CD4-positive, CD25-positive, alpha-beta regulatory T cell (primary cell): ENCODE measurements at regions not wholly inside any gene's neighbourhood (a gene's known extent, or its start where the extent isn't known, plus 50 kb on each side); places are given as distances from the start of the nearest gene placed in this dataset.

Experiments used
- ATAC-seq, 2 donors: fragments of 150-1000 bp; cut with Tn5 transposase; one replicate each; pipeline ENCODE4 v1.10.0; 2021; ENCODE audit warnings: low read depth in 2 of 2, moderate number of reproducible peaks in 2 of 2, moderate library complexity in 1 of 2
- DNase-seq, 3 donors: peaks; one replicate each; pipeline versions ENCODE4 v3.0.0 to v3.0.0-alpha.2; 2012 to 2022; ENCODE audit warnings: mixed read lengths in 1 of 3
- H3K27ac ChIP-seq: one replicate; pipeline ENCODE4 v1.7.0; 2013; ENCODE audit warnings: mild to moderate bottlenecking, low read length; ENCODE audit not compliant: insufficient read depth, poor library complexity, severe bottlenecking
- H3K27me3 ChIP-seq: one replicate; pipeline ENCODE4 v1.7.0; 2013; ENCODE audit warnings: low read length; ENCODE audit not compliant: control insufficient read depth, insufficient read depth
- H3K36me3 ChIP-seq: one replicate; pipeline ENCODE4 v1.7.0; 2013; ENCODE audit warnings: mild to moderate bottlenecking, low read length, moderate library complexity; ENCODE audit not compliant: control insufficient read depth, insufficient read depth
- H3K4me1 ChIP-seq: 2 replicates; pipeline ENCODE4 v1.7.0; 2013; ENCODE audit warnings: mild to moderate bottlenecking, low read length; ENCODE audit not compliant: insufficient read depth, control insufficient read depth, poor library complexity, severe bottlenecking
- H3K4me3 ChIP-seq: one replicate; pipeline ENCODE4 v1.7.0; 2013; ENCODE audit warnings: low read depth, mild to moderate bottlenecking, low read length, moderate library complexity
- H3K9me3 ChIP-seq, 2 experiments: 1 replicate in 1 of 2; 2 replicates in 1 of 2; pipeline ENCODE4 v1.7.0; 2013; ENCODE audit warnings: low read length in 2 of 2, mild to moderate bottlenecking in 1 of 2, moderate library complexity in 1 of 2; ENCODE audit not compliant: control insufficient read depth in 2 of 2
- H3K27ac Mint-ChIP-seq, 3 donors: one replicate each; pipeline ENCODE4 v1.8.0; 2020 to 2022; ENCODE audit warnings: mild to moderate bottlenecking in 3 of 3, mixed read lengths in 3 of 3, moderate library complexity in 2 of 3
- H3K27me3 Mint-ChIP-seq: one replicate; pipeline ENCODE4 v1.8.0; 2022; ENCODE audit warnings: mild to moderate bottlenecking, mixed read lengths
- H3K36me3 Mint-ChIP-seq: one replicate; pipeline ENCODE4 v1.8.0; 2020; ENCODE audit warnings: mixed read lengths
- H3K4me1 Mint-ChIP-seq, 4 donors: one replicate each; pipeline ENCODE4 v1.8.0; 2020 to 2022; ENCODE audit warnings: mixed read lengths in 4 of 4, mild to moderate bottlenecking in 1 of 4
- H3K4me3 Mint-ChIP-seq, 4 donors: one replicate each; pipeline ENCODE4 v1.8.0; 2020 to 2022; ENCODE audit warnings: mild to moderate bottlenecking in 4 of 4, mixed read lengths in 4 of 4, moderate library complexity in 3 of 4
- H3K9me3 Mint-ChIP-seq, 7 donors: one replicate each; pipeline ENCODE4 v1.8.0; 2020 to 2022; ENCODE audit warnings: mixed read lengths in 7 of 7, mild to moderate bottlenecking in 3 of 7, moderate library complexity in 2 of 7

- Mint-ChIP-seq H3K27me3 (no peaks in the 10 kb centered on the region), H3K27ac (peak overlapping the region in 1 of 3 donors; percentile 24)
Measured at GRCh38 chr1:5161372-5161771, 507.0 kb downstream of the AJAP1 start.

GRCh38 chr1:5157175-5157574 lies 502.8 kb downstream of the AJAP1 start:
- ATAC-seq (no peak), DNase-seq (no peak)
- H3K4me3 Mint-ChIP-seq, result no peak overlapping the region
- no peak overlapping the region for H3K27ac ChIP-seq
- peaks cover 0 to 5% (median 0%) of the 10 kb centered on the region in 4 donors for H3K4me1 Mint-ChIP-seq
- no peak overlapping the region for H3K27ac Mint-ChIP-seq
- H3K4me1 ChIP-seq, result no peaks in the 10 kb centered on the region
- H3K27me3 Mint-ChIP-seq, result no peaks in the 10 kb centered on the region
- H3K36me3 Mint-ChIP-seq, result no peaks in the 10 kb centered on the region
- H3K27me3 ChIP-seq, result no peaks in the 10 kb centered on the region
- H3K9me3 Mint-ChIP-seq, result peaks cover 0 to 3% (median 0%) of the 10 kb centered on the region in 7 donors
- H3K9me3 ChIP-seq, result no peaks in the 10 kb centered on the region
- no peak overlapping the region for H3K4me3 ChIP-seq
- H3K36me3 ChIP-seq, result no peaks in the 10 kb centered on the region

More at GRCh38 chr1:5161372-5161771, 507.0 kb downstream of the AJAP1 start:
- H3K36me3 ChIP-seq, result no peaks in the 10 kb centered on the region
- H3K4me3 ChIP-seq, result no peak overlapping the region
- H3K4me1 ChIP-seq, result no peaks in the 10 kb centered on the region
- no peak for DNase-seq
- H3K27me3 ChIP-seq, result no peaks in the 10 kb centered on the region
- H3K27ac ChIP-seq, result no peak overlapping the region
- no peaks in the 10 kb centered on the region for H3K9me3 ChIP-seq
- Mint-ChIP-seq H3K9me3 (peaks cover 0 to 4% (median 0%) of the 10 kb centered on the region in 7 donors), H3K4me1 (peaks cover 0 to 5% (median under 1%) of the 10 kb centered on the region in 4 donors), H3K4me3 (no peak overlapping the region), H3K36me3 (no peaks in the 10 kb centered on the region)
- ATAC-seq, result no peak

- no peak overlapping the region for H3K4me3 ChIP-seq
- DNase-seq (no peak), ATAC-seq (no peak)
- peak overlapping the region in 1 of 3 donors; percentile 20 for H3K27ac Mint-ChIP-seq
- no peaks in the 10 kb centered on the region for H3K36me3 Mint-ChIP-seq
- H3K4me3 Mint-ChIP-seq, result no peak overlapping the region
- H3K9me3 ChIP-seq, result no peaks in the 10 kb centered on the region
- peaks cover 0 to 5% (median 0%) of the 10 kb centered on the region in 4 donors for H3K4me1 Mint-ChIP-seq
- no peaks in the 10 kb centered on the region for H3K27me3 Mint-ChIP-seq
- no peaks in the 10 kb centered on the region for H3K36me3 ChIP-seq
- H3K27ac ChIP-seq, result no peak overlapping the region
- no peaks in the 10 kb centered on the region for H3K27me3 ChIP-seq
- H3K9me3 Mint-ChIP-seq, result peaks cover 0 to 3% (median 0%) of the 10 kb centered on the region in 7 donors
- no peaks in the 10 kb centered on the region for H3K4me1 ChIP-seq
Measured at GRCh38 chr1:5156416-5157120, 502.2 kb downstream of the AJAP1 start.

- Mint-ChIP-seq H3K4me3 (no peak overlapping the region), H3K36me3 (no peaks in the 10 kb centered on the region), H3K27ac (no peak overlapping the region), H3K4me1 (no peaks in the 10 kb centered on the region), H3K9me3 (peaks cover 0 to 2% (median 0%) of the 10 kb centered on the region in 7 donors), H3K27me3 (no peaks in the 10 kb centered on the region)
- H3K36me3 ChIP-seq, result no peaks in the 10 kb centered on the region
- H3K4me3 ChIP-seq, result no peak overlapping the region
- no peak overlapping the region for H3K27ac ChIP-seq
- H3K9me3 ChIP-seq, result no peaks in the 10 kb centered on the region
- no peak for DNase-seq
- H3K4me1 ChIP-seq, result no peaks in the 10 kb centered on the region
- ATAC-seq, result no peak
- H3K27me3 ChIP-seq, result no peaks in the 10 kb centered on the region
Measured at GRCh38 chr1:5151511-5151910, 497.1 kb downstream of the AJAP1 start.

GRCh38 chr1:5150191-5150590 lies 495.8 kb downstream of the AJAP1 start:
- Histone ChIP-seq H3K36me3 (no peaks in the 10 kb centered on the region), H3K4me3 (no peak overlapping the region), H3K27me3 (no peaks in the 10 kb centered on the region), H3K4me1 (no peaks in the 10 kb centered on the region), H3K9me3 (no peaks in the 10 kb centered on the region), H3K27ac (no peak overlapping the region)
- no peak for DNase-seq
- peaks cover 0 to 2% (median 0%) of the 10 kb centered on the region in 7 donors for H3K9me3 Mint-ChIP-seq
- H3K36me3 Mint-ChIP-seq, result no peaks in the 10 kb centered on the region
- H3K27me3 Mint-ChIP-seq, result no peaks in the 10 kb centered on the region
- H3K4me3 Mint-ChIP-seq, result no peak overlapping the region
- ATAC-seq, result no peak
- no peaks in the 10 kb centered on the region for H3K4me1 Mint-ChIP-seq
- no peak overlapping the region for H3K27ac Mint-ChIP-seq

- Mint-ChIP-seq H3K27me3 (no peaks in the 10 kb centered on the region), H3K9me3 (peaks cover 0 to 3% (median 0%) of the 10 kb centered on the region in 7 donors), H3K4me3 (no peak overlapping the region), H3K4me1 (no peaks in the 10 kb centered on the region), H3K36me3 (no peaks in the 10 kb centered on the region), H3K27ac (no peak overlapping the region)
- no peaks in the 10 kb centered on the region for H3K4me1 ChIP-seq
- H3K27ac ChIP-seq, result no peak overlapping the region
- no peak overlapping the region for H3K4me3 ChIP-seq
- no peak for DNase-seq
- H3K9me3 ChIP-seq, result no peaks in the 10 kb centered on the region
- H3K27me3 ChIP-seq, result no peaks in the 10 kb centered on the region
- no peaks in the 10 kb centered on the region for H3K36me3 ChIP-seq
- ATAC-seq, result no peak
Measured at GRCh38 chr1:5147806-5148205, 493.4 kb downstream of the AJAP1 start.

GRCh38 chr1:5142389-5142788 lies 488.0 kb downstream of the AJAP1 start:
- H3K9me3 ChIP-seq, result no peaks in the 10 kb centered on the region
- no peak overlapping the region for H3K27ac ChIP-seq
- H3K4me3 ChIP-seq, result no peak overlapping the region
- Mint-ChIP-seq H3K9me3 (peaks cover 0 to 3% (median 0%) of the 10 kb centered on the region in 7 donors), H3K27ac (no peak overlapping the region), H3K4me3 (no peak overlapping the region), H3K4me1 (no peaks in the 10 kb centered on the region), H3K27me3 (no peaks in the 10 kb centered on the region), H3K36me3 (no peaks in the 10 kb centered on the region)
- no peak for ATAC-seq
- H3K36me3 ChIP-seq, result no peaks in the 10 kb centered on the region
- H3K4me1 ChIP-seq, result no peaks in the 10 kb centered on the region
- no peak for DNase-seq
- H3K27me3 ChIP-seq, result no peaks in the 10 kb centered on the region

- Mint-ChIP-seq H3K9me3 (peaks cover 0 to 3% (median 0%) of the 10 kb centered on the region in 7 donors), H3K27ac (no peak overlapping the region), H3K4me3 (no peak overlapping the region), H3K36me3 (no peaks in the 10 kb centered on the region), H3K27me3 (no peaks in the 10 kb centered on the region), H3K4me1 (no peaks in the 10 kb centered on the region)
- Histone ChIP-seq H3K9me3 (no peaks in the 10 kb centered on the region), H3K4me1 (no peaks in the 10 kb centered on the region), H3K27me3 (no peaks in the 10 kb centered on the region), H3K27ac (no peak overlapping the region), H3K36me3 (no peaks in the 10 kb centered on the region), H3K4me3 (no peak overlapping the region)
- DNase-seq, result no peak
- no peak for ATAC-seq
Measured at GRCh38 chr1:5141750-5142149, 487.3 kb downstream of the AJAP1 start.
